ENCODE measurements at regions not wholly inside any gene's neighbourhood (a gene's known extent, or its start where the extent isn't known, plus 50 kb on each side); places are given as distances from the start of the nearest gene placed in this dataset.

DNA sequence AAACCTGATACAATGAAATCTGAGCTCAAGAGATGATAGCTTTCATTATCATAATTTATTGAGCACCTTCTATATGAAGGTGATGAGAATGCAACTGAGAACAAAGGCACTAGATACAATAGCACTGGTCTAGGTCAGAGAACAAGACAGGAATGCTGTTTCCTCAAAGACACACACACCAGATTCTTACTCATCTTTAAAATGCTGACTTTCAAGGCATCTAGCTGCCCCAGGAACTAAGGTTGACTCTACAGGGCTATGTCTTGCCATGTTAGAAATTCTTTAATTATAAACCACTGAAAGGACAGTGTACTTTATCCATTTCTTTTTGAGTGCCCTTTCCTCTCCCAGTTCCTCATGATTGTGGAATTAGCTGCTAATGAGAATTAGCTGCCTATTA lies 195.4 kb upstream of the RMST start:
- TF ChIP-seq, protein P1, sequence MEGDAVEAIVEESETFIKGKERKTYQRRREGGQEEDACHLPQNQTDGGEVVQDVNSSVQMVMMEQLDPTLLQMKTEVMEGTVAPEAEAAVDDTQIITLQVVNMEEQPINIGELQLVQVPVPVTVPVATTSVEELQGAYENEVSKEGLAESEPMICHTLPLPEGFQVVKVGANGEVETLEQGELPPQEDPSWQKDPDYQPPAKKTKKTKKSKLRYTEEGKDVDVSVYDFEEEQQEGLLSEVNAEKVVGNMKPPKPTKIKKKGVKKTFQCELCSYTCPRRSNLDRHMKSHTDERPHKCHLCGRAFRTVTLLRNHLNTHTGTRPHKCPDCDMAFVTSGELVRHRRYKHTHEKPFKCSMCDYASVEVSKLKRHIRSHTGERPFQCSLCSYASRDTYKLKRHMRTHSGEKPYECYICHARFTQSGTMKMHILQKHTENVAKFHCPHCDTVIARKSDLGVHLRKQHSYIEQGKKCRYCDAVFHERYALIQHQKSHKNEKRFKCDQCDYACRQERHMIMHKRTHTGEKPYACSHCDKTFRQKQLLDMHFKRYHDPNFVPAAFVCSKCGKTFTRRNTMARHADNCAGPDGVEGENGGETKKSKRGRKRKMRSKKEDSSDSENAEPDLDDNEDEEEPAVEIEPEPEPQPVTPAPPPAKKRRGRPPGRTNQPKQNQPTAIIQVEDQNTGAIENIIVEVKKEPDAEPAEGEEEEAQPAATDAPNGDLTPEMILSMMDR (IDR thresholded peaks at IDR 0.05), result no peak
- TF ChIP-seq POLR2AphosphoS5 (IDR thresholded peaks at IDR 0.05; ENCODE audit: low read depth, low read length), result no peak
- TF ChIP-seq, protein P2, sequence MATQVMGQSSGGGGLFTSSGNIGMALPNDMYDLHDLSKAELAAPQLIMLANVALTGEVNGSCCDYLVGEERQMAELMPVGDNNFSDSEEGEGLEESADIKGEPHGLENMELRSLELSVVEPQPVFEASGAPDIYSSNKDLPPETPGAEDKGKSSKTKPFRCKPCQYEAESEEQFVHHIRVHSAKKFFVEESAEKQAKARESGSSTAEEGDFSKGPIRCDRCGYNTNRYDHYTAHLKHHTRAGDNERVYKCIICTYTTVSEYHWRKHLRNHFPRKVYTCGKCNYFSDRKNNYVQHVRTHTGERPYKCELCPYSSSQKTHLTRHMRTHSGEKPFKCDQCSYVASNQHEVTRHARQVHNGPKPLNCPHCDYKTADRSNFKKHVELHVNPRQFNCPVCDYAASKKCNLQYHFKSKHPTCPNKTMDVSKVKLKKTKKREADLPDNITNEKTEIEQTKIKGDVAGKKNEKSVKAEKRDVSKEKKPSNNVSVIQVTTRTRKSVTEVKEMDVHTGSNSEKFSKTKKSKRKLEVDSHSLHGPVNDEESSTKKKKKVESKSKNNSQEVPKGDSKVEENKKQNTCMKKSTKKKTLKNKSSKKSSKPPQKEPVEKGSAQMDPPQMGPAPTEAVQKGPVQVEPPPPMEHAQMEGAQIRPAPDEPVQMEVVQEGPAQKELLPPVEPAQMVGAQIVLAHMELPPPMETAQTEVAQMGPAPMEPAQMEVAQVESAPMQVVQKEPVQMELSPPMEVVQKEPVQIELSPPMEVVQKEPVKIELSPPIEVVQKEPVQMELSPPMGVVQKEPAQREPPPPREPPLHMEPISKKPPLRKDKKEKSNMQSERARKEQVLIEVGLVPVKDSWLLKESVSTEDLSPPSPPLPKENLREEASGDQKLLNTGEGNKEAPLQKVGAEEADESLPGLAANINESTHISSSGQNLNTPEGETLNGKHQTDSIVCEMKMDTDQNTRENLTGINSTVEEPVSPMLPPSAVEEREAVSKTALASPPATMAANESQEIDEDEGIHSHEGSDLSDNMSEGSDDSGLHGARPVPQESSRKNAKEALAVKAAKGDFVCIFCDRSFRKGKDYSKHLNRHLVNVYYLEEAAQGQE (IDR thresholded peaks at IDR 0.05; ENCODE audit: insufficient read depth in 1 of 2, low read depth in 2 of 2, low read length in 1 of 2), result no peak
- TF ChIP-seq SIN3A (IDR thresholded peaks at IDR 0.05; ENCODE audit: borderline replicate concordance, insufficient read depth, low read depth, low read length), result no peak
- no peak for TF ChIP-seq TCF7L2 (IDR thresholded peaks at IDR 0.05; ENCODE audit: low read depth, low read length)

Data from Panc1 (cell line).